ELF-1 (cell line): ENCODE measurements at regions not wholly inside any gene's neighbourhood (a gene's known extent, or its start where the extent isn't known, plus 50 kb on each side); places are given as distances from the start of the nearest gene placed in this dataset.
A peak's percentile ranks its signal among the peaks of the same experiment; 100 is the strongest.

Experiments
- DNase-seq: peaks from one replicate; pipeline ENCODE4 v3.0.0-alpha.2; 2016; ENCODE audit warnings: low read depth, low spot score

DNA sequence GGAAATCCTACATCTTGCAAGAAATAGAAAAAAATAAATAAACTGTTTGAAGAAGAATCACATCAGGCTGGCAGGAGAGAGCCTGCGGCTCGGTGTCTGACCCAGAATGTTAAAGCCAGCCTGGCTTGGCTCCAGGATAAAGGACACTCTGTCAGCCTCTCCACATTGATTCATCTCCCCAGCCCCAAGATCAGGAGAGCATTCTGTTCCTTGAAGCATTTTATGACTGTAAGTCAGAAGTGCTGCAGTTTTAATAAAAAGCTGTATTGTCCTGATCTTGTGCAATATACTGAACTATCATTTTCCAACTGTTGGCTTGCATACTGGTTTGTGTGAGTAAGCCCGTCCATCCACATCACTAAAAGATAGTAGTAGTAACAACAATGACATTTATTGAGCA, 426.6 kb downstream of the HAPSTR1 start:
- no peak for DNase-seq

- no peak for DNase-seq
Observed at GRCh38 chr16:9518581-9518980, 427.1 kb downstream of the HAPSTR1 start.

- peak; percentile 90 for DNase-seq
Observed at GRCh38 chr16:9521749-9522370, 430.4 kb downstream of the HAPSTR1 start.

DNA sequence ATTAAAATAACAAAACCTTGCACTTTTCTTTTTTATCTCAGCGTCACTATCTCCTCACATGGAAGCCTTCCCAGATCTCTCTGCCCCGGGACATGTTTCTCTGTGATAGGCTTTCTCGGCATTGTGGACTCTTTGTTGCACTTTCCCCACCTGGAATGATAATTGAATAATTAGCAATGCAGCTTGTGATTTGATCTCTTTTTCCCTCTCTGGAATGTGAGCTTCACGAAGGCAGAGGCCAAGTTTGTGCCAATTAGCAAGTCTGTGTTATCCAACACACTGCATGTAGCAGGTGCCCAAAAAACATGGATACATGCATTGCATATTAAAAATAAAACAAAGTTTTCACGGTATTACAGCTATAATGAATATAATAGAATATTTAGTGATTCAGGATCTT, 431.2 kb downstream of the HAPSTR1 start:
- DNase-seq: no peak

DNA sequence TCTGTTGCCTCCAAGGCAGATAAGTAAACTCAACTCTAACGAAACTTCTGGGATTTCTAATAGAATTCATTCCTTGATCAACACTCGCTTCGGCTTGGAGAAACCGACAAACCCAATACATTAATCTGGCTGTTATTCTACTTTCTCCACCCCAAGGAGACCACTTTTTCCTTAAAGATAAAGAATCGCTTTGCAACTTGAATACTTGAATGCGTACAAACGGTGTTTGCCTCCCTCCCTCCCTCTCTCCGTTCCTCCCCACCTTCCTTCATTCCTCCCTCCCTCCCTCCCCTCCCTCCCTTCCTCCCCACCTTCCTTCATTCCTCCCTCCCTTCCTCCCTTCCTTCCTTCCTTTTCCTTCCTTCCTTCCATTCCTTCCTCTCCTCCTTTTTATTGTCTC, 432.6 kb downstream of the HAPSTR1 start:
- no peak for DNase-seq

GRCh38 chr16:9525037-9525436, 433.6 kb downstream of the HAPSTR1 start:
- DNase-seq: no peak

- DNase-seq: peak; percentile 35
Observed at GRCh38 chr16:9526791-9527190, 435.3 kb downstream of the HAPSTR1 start.

- peak; percentile 31 for DNase-seq
Observed at GRCh38 chr16:9527976-9528375, 436.5 kb downstream of the HAPSTR1 start.

GRCh38 chr16:9528511-9529079, 437.2 kb downstream of the HAPSTR1 start:
- DNase-seq: no peak

GRCh38 chr16:9533042-9533441, 441.6 kb downstream of the HAPSTR1 start:
- DNase-seq: no peak

DNA sequence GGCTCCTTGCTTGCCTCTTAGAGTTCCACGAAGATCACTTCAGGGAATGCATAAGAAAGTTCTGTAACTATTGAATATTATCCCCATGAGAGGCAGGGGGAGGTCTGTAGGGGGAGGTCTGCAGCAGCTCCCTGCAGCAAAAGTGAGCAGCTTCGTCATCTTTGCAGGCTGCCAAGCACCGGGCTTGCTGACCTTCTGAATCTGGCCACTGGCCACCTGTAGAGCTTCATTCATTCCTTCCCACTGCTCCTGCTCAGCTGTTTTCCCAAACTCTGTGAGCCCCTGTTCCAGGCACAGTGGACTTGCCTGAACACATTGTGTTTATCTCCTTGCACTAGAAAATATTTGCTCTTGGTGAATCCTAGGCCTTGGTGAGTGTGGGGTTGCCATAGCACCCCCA, 443.3 kb downstream of the HAPSTR1 start:
- no peak for DNase-seq

GRCh38 chr16:9536905-9537304, 445.5 kb downstream of the HAPSTR1 start:
- DNase-seq: no peak

GRCh38 chr16:9539346-9539745, 447.9 kb downstream of the HAPSTR1 start:
- no peak for DNase-seq

GRCh38 chr16:9541723-9542122, 450.3 kb downstream of the HAPSTR1 start:
- no peak for DNase-seq

DNA sequence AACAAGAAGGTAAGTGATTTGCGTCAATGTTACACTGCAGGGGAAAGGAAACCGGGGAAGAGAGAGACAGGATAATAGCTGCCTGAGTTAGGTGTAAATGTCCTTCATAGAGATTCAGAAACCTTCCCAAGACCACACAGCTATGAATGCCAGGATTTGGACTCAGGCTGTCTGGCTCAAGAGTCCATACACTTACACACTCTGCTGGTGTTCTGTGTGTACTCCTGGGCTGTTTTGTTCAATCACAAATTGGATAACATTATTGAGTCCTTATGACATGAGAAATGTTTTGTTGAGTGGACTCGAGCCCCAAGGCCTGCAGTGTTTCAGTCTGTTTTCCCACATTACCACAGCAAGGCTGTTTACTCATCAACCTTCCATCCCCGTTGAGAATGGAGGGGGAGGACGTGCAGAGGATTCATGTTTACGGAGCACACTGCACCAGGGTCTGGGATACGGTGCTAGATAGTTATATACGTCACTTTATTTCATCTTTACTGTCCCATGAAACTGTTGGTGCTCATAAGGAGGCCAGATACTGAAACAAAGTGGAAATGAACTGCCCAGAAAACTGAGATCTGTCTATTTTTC, 450.8 kb downstream of the HAPSTR1 start:
- no peak for DNase-seq

DNA sequence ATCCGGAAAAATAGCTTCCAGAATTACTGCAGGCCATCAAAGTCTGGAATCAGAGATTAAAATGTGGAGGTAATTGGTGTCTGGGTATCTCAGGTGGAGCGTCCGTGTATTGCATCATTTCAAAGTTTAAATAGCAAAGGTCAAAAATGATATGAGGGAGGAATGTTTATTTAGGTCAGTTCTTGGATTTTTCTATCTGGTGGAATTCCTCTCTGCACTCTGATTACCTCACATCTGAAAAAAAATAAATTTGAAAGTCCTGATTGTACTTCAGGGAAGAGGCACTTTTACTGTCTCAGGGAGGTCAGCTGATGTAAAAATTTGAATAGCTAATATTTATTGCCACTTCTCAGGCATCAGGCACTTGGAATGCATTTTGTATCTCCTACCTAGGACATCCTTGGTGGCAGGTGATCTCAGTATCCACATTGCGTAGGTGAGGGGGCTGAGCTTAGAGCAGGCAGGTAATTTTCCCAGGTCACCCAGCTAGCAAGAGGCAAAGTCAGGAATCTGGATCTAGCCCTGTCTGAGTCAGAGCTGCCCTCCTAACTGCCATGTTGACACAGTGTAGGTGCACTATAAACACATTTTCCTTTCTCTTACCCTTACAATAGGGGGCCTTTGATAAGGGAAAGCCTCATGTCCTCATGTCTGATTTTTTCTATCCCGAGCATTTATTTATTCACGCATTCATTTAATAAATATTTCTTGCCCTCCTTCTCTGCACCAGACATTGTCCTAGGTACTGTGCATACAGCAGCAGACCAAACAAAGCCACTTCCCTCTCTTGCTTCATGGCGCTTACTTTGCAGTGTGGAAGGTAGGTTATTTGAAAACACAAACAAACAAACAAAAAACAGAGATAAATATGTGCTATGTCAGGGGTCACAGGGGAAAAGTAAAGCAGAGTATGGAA, 454.3 kb downstream of the HAPSTR1 start:
- DNase-seq: no peak

GRCh38 chr16:9546438-9546786, 455.0 kb downstream of the HAPSTR1 start:
- DNase-seq: no peak

DNA sequence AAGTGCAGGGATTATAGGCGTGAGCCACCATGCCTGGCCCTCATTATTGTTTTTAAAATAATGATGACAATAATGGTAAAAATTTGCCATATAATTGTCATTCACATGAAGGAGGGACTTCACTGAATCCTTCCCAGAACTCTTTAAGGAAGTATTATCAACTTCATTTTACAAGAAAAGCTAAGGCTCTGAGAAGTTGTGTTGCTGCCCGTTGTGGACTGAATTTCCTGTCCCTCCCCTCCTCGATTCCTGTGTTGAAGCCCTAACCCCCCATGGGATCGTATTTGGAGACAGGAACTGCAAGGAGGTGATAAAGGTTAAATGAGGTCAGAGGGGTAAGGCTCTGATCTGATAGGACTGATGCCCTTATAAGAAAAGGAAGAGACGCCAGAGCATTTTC, 458.0 kb downstream of the HAPSTR1 start:
- no peak for DNase-seq

DNA sequence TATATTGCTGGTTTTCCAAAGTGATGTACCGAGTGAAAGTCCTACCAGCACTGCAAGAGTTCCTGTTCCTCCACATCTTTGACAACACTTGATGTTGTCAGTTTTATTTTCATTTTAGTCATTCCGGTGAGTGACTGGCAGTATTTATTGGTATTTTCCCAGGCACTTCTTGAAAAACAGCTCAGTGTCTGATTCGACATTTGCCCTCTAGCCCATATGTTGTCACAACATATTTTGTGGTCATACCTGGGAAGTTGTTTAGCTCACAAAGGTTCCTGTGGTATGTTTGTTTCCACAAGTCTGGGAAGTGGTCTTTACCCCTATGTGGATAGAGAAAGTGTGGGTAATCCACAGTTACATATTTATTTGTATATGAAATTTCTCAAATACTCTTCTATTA, 463.6 kb downstream of the HAPSTR1 start:
- DNase-seq: no peak

DNA sequence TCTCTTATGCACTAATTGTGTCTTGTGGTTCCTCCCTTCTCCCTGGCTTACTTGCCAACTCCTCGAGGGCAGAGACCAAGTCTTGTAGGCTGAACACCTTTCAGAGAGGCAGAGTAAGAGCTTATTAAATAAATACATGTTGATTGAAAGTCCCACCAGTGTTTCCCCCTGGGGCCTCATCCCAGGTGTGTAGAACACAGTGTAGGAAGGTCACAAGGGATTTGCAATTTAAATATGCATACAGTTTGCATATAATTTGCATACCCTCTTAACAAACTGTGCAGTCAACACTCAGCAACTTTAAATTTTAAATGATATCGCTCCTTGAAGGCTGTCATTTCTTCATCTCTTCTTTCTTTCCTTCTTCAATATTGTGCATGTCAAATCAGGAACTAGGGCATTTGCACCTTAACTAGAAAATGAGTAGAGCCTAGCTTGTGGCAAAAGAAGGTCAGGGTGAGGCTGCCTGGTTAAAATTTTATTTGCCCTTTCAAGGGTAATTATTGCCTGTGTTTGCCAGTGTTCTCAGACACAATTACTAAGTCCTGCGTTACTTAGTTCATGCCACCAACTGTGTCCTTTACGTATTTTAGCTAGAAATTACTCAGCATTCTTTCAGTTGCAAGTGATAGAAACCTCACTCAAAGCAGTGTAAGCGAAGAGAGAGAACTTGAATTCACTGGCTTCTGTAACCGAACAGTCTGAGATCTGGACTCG, 465.7 kb downstream of the HAPSTR1 start:
- no peak for DNase-seq

DNA sequence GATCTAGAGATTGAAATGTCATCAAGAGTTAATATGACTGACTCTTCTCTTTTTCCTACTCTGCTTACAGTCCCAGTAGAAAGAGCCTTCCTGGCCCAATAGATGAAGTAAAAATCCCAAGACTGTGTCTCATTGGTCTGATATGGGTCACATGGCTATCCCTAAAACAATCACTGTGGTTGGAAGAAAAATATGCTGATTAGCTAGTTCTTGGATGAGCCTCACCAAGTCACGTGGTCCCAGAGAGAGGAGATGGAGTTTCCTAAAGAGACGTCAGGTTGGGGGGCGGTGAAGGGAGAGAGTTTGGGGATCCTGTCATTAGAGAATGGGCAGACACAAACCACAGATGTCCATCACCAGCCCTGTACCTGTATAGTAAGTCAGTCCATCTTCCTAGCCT, 466.3 kb downstream of the HAPSTR1 start:
- DNase-seq: no peak

GRCh38 chr16:9566099-9566498, 474.7 kb downstream of the HAPSTR1 start:
- no peak for DNase-seq
